Thyroid gland (tissue), 4 donors: ENCODE measurements at regions not wholly inside any gene's neighbourhood (a gene's known extent, or its start where the extent isn't known, plus 50 kb on each side); places are given as distances from the start of the nearest gene placed in this dataset.

Source experiments
- POLR2A ChIP-seq, 2 donors: fragments of 450-650 bp; IDR thresholded peaks; one replicate each; pipeline ENCODE4 v1.6.1; 2017; ENCODE audit warnings: antibody characterized with exemption in 2 of 2, mild to moderate bottlenecking in 2 of 2, moderate library complexity in 1 of 2
- TF ChIP-seq, protein P1 (sequence below), 6 experiments: fragments of 200-600 bp in 3 of 6; fragments of 450-650 bp in 3 of 6; sonication (generic) in 3 of 6; IDR thresholded peaks; one replicate each; pipeline ENCODE4 v1.5.1; 2016 to 2019; ENCODE audit warnings: antibody characterized with exemption in 6 of 6, mild to moderate bottlenecking in 2 of 6, inconsistent platforms in 1 of 6, moderate library complexity in 1 of 6

DNA sequence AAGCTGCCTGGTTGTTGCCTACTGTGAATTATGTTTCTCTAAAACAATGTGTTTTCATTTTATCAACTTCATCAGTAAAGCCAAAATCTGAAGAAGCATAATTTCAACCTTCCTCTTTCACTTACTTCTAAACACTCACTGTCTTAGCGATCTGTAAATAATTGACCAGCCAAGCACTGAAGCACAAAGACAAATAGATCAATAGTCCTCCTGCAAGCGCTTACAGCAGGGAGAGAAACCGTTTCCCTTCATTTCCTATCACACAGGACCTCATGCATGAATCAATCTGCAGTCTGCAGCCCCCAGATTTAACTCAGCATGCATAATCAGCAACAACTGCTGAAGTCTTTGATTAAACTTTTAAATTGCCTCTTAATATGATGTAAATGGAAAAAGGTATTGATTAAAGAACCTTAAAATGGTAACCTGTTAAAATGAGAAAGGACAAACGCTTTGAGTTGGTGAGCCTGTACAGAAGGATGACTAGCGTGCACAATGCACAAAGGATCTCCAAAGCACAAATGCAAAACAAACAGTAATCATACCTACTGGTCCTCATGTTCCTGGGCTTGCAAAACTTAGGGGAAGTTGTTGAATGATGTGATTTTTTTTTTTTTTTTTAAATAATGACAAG lies 370.2 kb upstream of the ZNF385D start:
- TF ChIP-seq, protein P1, sequence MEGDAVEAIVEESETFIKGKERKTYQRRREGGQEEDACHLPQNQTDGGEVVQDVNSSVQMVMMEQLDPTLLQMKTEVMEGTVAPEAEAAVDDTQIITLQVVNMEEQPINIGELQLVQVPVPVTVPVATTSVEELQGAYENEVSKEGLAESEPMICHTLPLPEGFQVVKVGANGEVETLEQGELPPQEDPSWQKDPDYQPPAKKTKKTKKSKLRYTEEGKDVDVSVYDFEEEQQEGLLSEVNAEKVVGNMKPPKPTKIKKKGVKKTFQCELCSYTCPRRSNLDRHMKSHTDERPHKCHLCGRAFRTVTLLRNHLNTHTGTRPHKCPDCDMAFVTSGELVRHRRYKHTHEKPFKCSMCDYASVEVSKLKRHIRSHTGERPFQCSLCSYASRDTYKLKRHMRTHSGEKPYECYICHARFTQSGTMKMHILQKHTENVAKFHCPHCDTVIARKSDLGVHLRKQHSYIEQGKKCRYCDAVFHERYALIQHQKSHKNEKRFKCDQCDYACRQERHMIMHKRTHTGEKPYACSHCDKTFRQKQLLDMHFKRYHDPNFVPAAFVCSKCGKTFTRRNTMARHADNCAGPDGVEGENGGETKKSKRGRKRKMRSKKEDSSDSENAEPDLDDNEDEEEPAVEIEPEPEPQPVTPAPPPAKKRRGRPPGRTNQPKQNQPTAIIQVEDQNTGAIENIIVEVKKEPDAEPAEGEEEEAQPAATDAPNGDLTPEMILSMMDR (IDR thresholded peaks at IDR 0.05): no peak
- no peak for TF ChIP-seq POLR2A (IDR thresholded peaks at IDR 0.05)
